Right cardiac atrium (tissue), 5 donors: ENCODE measurements at regions not wholly inside any gene's neighbourhood (a gene's known extent, or its start where the extent isn't known, plus 50 kb on each side); places are given as distances from the start of the nearest gene placed in this dataset.
A peak's percentile ranks its signal among the peaks of the same experiment; 100 is the strongest.

Experiments used
- ATAC-seq, 2 donors: fragments of 200-7000 bp; cut with Tn5 transposase; one replicate each; pipeline versions ENCODE4 v1.8.0 to v1.9.1; 2020; ENCODE audit warnings: moderate library complexity in 2 of 2, mild to moderate bottlenecking in 1 of 2
- DNase-seq, 3 donors: peaks; one replicate each; pipeline ENCODE4 v3.0.0-alpha.2; 2020
- H3K27ac ChIP-seq: one replicate; pipeline ENCODE4 v1.5.1; 2013; ENCODE audit warnings: mild to moderate bottlenecking, low read length, control low read depth, moderate library complexity
- H3K27me3 ChIP-seq: one replicate; pipeline ENCODE4 v1.6.1; 2013; ENCODE audit not compliant: control insufficient read depth, insufficient read depth
- H3K4me1 ChIP-seq: one replicate; pipeline ENCODE4 v1.6.1; 2013; ENCODE audit warnings: low read length; ENCODE audit not compliant: control insufficient read depth, insufficient read depth
- H3K4me3 ChIP-seq: one replicate; pipeline ENCODE4 v1.5.1; 2013; ENCODE audit warnings: low read length, control low read depth
- H3K9me3 ChIP-seq: one replicate; pipeline ENCODE4 v1.6.1; 2013; ENCODE audit warnings: low read length; ENCODE audit not compliant: control insufficient read depth
- WGBS: extraction: QIAGEN DNeasy Blood & Tissue Kit; methylation state at CpG from one replicate; pipeline ENCODE4 v1.1.7; 2013; 5-methylcytosine and 5-hydroxymethylcytosine counted together
- intact Hi-C, 4 donors: fragments of 100-400 bp; cut with DNase I; formaldehyde crosslinking; loops; one replicate each; pipeline versions ENCODE4 v1.11.0 to v1.14.0; 2022 to 2023
- donor health status: healthy with polysubstance abuse.
- donor health status: DM: no; HTN: yes; CAD: no.
- donor health status: DM: no; HTN: no; CAD: no.
- donor health status: DM: no; HTN: yes; CAD: no; lungs with severe emphysema.
- donor health status: DM: yes; HTN: yes; CAD: no.

DNA sequence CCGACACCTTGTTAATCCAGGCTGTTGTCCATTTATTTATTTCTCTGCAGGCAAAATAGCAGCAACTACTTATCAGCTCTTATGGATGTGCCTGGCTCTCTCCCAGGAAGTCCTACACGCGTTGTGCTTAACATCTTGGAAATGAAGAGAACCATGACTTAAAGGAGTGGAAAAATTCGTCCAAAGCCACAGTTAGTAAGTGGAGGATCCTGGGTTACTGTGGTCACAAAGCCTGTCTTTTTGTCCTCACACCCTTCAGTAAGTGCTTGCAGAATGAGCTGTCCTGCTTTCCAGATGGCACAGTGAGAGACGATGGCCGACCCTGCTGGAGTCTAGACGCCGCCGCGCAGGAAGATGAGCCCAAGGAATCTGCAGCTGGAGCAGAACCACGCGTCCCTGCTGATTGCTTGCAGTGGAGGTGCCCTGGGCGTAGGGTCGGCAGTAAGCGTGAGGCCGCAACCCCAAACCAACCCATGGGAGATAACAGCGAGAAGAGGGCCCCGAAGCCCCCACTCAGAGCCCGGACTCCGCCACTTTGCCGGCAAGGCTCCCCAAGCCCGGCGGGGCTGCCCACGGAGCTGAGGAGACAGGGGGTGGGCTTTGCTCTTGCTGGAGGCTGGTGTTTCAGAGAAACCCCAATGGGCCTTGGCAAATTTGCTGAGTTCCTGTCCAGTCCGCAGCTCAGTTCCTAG is 178.6 kb downstream of the CXCL12 start:
- 78% methylated on average over 25 of the region's 25 CpGs for WGBS
- ATAC-seq (no peak), DNase-seq (no peak)
- no peak overlapping the region for H3K4me3 ChIP-seq
- intact Hi-C loops: no loop called here
- H3K27me3 ChIP-seq: no peaks in the 10 kb centered on the region
- H3K4me1 ChIP-seq: no peaks in the 10 kb centered on the region
- no peaks in the 10 kb centered on the region for H3K9me3 ChIP-seq
- H3K27ac ChIP-seq: no peak overlapping the region

DNA sequence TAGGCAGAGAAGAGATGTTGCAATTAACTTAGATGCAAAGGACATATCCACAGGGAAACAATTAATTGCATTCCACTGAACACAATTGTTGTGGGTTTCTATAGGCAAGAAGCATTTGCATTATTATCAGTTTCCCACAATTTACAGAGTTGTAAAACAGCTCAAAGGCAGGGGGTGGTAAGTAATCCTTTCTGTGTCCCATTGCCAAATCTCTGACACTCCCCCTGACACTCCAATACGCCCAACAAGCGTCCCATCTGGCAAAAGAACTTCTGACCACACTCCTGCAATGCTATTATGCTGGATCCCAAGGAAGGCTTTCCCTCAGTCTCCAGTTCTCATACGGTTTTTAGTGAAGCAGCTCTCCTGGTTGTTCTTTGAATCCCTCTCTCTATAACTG is 179.8 kb downstream of the CXCL12 start:
- ATAC-seq (no peak), DNase-seq (no peak)
- Histone ChIP-seq H3K27me3 (no peaks in the 10 kb centered on the region), H3K4me3 (no peak overlapping the region), H3K27ac (no peak overlapping the region), H3K9me3 (no peaks in the 10 kb centered on the region), H3K4me1 (no peaks in the 10 kb centered on the region)
- intact Hi-C loops: no loop called here
- 54% methylated on average over 3 of the region's 3 CpGs for WGBS

DNA sequence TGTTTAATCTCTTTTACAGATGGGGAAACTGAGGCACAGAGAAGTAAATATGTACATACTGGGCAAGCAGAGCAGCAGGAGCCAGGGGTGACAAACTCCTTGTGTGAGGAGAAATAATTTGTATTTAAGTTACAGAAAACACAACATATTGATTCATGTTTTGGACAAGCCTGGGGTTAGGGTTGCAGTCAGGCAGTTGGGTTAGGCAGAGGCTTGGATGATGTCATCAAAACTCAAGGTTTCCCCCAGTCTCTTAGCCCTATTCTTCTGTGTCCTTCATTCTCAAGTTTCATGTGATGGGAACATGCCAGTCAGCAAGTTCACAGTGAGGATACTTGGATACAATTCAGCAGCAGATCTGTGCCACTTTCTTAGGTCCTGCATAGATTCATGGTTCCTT is 181.4 kb downstream of the CXCL12 start:
- H3K9me3 ChIP-seq: no peaks in the 10 kb centered on the region
- no peaks in the 10 kb centered on the region for H3K27me3 ChIP-seq
- H3K4me1 ChIP-seq: no peaks in the 10 kb centered on the region
- ATAC-seq (no peak), DNase-seq (no peak)
- H3K4me3 ChIP-seq: no peak overlapping the region
- intact Hi-C loops: no loop called here
- no peak overlapping the region for H3K27ac ChIP-seq

DNA sequence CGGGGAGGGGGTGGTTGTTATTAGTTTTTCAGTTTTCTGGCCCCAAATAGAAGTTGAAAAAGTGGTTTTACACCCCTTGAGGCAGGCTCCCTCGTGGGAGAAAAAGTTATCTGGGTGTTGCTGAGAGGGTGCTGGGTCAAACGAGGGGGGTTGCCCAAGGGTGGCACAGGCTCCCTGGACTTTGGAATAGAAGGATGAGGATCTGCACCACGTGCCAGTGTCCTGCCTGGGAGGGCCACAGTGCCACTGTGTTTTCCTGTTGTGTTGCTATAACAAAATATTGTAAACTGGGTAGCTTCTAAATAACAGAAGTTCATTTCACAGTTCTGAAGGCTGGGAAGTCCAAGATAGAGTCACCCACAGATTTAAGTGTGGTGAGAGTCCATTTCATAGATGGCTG is 181.9 kb downstream of the CXCL12 start:
- WGBS: 85% methylated on average over 4 of the region's 4 CpGs
- intact Hi-C loops: no loop called here
- no peak for DNase-seq
- Histone ChIP-seq H3K27ac (no peak overlapping the region), H3K4me1 (no peaks in the 10 kb centered on the region), H3K4me3 (no peak overlapping the region), H3K27me3 (no peaks in the 10 kb centered on the region), H3K9me3 (no peaks in the 10 kb centered on the region)
- no peak for ATAC-seq

DNA sequence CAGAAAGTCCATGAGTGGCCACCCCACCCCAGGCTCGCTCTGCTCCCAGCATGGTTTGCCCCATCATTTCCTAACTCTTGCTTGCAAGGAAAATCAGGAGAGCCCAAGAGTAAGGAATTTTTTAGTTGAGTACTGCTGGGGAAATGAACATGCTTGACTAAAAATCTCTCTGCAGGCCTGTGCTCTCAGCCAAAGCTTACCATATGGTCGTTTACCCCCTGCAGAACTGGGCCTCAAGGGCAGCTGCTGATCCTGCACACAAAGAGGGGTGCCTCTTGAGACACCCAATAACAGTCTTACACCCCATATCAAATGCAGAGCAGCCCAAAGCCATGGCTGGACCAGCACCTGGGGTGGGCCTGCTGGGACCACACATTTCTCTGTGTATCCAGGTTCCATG is 183.2 kb downstream of the CXCL12 start:
- Histone ChIP-seq H3K9me3 (no peaks in the 10 kb centered on the region), H3K4me1 (no peaks in the 10 kb centered on the region), H3K4me3 (no peak overlapping the region), H3K27ac (no peak overlapping the region), H3K27me3 (no peaks in the 10 kb centered on the region)
- ATAC-seq (no peak), DNase-seq (no peak)
- intact Hi-C loops: no loop called here
- 86% methylated on average over 2 of the region's 2 CpGs for WGBS

DNA sequence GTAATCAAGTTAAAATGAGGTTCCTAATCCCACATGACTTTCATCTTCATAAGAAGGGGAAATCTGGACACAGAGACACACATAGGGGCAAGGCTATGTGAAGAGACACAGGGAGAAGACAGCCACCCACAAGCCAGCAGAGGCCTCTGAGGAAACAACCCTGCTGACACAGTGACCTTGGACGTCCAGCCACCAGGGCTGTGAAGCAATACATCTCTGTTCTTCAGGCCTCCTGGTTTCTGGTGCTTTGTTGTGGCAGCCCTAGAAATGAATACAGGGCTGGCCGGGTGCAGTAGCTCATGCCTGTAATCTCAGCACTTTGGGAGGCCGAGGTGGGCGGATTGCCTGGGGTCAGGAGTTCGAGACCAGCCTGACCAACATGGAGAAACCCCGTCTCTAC is 183.9 kb downstream of the CXCL12 start:
- 95% methylated on average over 6 of the region's 6 CpGs for WGBS
- no peak overlapping the region for H3K27ac ChIP-seq
- no peaks in the 10 kb centered on the region for H3K4me1 ChIP-seq
- intact Hi-C loops: no loop called here
- DNase-seq (no peak), ATAC-seq (no peak)
- H3K4me3 ChIP-seq: no peak overlapping the region
- H3K9me3 ChIP-seq: no peaks in the 10 kb centered on the region
- H3K27me3 ChIP-seq: no peaks in the 10 kb centered on the region

DNA sequence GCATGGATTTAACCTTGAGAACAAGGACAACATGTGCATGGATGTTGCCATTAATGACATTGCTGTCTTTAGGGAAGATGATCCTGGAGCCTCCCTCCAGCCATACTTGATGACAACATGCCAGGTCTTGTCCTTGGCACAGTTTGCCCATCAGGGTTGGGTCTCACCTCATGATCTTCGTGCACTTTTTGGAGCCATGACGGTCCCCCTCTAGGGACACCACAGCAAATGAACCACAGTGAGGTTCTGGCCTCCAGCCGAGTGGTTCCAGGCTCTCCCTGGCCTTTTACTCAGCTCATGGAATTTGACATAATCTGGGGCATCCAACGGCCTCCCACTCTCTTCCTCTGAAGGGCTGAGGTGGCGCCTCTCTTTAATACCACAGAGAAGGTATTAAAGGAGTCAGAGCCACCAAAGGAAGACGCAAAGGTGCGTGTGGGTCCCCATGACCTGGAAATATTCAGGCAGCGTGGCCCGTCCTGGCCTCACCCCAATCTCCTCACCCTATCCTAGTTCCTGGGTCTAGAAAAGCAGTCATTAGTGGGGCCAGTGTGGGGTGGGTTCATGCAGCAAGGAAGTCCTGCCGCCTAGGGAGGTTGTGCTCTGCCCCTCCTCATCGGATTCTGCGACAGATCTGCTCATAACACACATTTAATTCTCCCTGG is 184.8 kb downstream of the CXCL12 start:
- no peaks in the 10 kb centered on the region for H3K27me3 ChIP-seq
- H3K27ac ChIP-seq: no peak overlapping the region
- peaks cover 5% of the 10 kb centered on the region for H3K4me1 ChIP-seq
- ATAC-seq (no peak), DNase-seq (no peak)
- intact Hi-C loops: no loop called here
- H3K4me3 ChIP-seq: no peak overlapping the region
- 88% methylated on average over 12 of the region's 12 CpGs for WGBS
- no peaks in the 10 kb centered on the region for H3K9me3 ChIP-seq

DNA sequence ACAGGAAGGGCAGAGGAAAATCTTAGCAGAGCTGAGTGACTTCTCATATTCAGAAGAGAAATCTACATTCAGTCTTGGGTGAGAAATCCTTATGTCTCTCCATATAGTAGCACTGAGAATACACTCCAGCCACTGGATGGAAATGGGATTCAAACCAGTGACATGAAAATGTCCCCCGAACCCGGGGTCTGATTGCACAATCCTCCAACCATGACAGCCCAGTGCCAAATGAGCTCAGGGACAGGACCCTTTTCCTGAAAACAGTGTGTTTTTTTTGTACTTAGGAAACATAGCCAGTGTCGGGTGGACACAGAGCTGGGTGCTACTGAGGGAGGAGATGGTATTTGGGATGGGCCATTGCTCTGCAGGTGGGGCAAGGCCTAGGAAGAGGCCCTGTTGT is 185.6 kb downstream of the CXCL12 start:
- H3K4me1 ChIP-seq: peaks cover 7% of the 10 kb centered on the region
- no peaks in the 10 kb centered on the region for H3K9me3 ChIP-seq
- no peak overlapping the region for H3K27ac ChIP-seq
- H3K4me3 ChIP-seq: no peak overlapping the region
- intact Hi-C loops: no loop called here
- H3K27me3 ChIP-seq: no peaks in the 10 kb centered on the region
- DNase-seq (no peak), ATAC-seq (no peak)
- 70% methylated on average over 3 of the region's 3 CpGs for WGBS

DNA sequence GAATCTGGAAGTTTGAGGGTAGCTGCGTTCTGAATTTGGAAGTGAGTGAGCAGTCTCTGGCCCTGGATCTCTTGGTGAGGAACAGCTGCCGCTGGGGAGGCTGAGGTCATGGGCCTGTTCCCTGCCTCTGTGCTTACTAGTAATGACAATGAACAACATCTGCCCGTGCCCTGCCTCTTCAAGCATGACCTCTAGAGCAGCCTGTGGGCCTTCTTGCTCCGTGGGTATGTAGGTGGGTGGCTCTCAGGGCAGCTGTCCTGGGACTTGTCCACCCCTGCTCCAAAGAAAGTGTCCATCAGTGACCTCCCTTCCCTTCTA is 186.2 kb downstream of the CXCL12 start:
- Histone ChIP-seq H3K27ac (peak overlapping the region; percentile 26), H3K4me1 (peaks cover 7% of the 10 kb centered on the region), H3K27me3 (no peaks in the 10 kb centered on the region), H3K4me3 (no peak overlapping the region), H3K9me3 (no peaks in the 10 kb centered on the region)
- intact Hi-C loops: no loop called here
- 74% methylated on average over 4 of the region's 4 CpGs for WGBS
- DNase-seq (peak in 2 of 3 donors; percentile 44 to 78), ATAC-seq (peak; percentile 48 to 62)

DNA sequence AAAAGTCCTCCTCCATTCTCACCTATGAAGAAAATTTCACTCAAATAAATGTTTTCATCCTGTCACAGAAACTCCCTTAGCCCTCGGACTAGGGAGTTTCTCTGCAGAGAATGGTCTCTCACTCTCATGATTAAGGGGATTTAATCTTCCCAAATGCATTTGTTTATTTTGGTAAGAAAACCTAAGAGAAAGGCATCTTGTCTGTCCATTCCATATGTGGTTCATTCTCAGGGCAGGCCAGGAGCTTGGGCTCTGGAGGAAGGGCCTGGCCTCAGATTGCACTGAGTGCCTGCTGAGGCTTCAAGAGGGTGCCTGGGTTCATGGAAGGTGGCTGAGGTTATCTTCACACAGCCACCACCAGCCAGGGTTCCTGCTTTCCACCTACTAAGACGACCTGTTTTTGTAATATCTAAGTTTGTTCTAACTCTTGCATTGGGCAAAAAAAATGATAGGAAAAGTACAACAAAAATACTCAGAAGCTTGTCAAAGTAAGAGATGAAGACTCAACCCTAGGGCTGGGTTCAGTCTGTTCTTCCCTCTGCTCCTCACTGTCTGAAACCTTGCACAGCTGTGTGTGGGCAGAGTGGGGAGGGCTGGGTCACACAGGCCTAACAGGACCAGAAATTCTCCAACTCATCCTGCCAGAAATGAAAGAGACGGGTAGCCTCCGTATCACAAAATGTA is 186.7 kb downstream of the CXCL12 start:
- intact Hi-C loops: no loop called here
- no peaks in the 10 kb centered on the region for H3K9me3 ChIP-seq
- 69% methylated on average over 4 of the region's 4 CpGs for WGBS
- peaks cover 7% of the 10 kb centered on the region for H3K4me1 ChIP-seq
- DNase-seq (no peak), ATAC-seq (peak in 1 of 2 donors; percentile 20)
- no peak overlapping the region for H3K4me3 ChIP-seq
- H3K27me3 ChIP-seq: no peaks in the 10 kb centered on the region
- no peak overlapping the region for H3K27ac ChIP-seq

DNA sequence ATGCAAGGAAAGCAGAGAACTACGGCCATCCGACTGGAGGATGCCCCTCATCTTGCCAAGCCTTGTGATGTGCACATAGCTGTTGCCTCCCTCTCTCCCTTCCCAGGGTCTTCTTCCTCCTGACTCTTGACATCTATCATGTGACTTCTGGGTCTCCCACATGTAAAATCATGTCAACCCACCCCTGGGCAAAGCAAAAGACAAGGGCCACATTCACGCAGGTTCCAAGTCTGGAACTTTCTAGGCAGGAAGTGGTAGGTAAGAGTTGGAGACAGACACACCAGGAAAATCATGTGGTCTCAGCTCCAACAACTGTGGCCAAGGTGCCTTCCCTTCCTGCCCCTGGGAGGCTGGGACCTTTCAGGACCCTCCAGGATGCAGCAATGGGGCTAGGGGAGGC is 187.3 kb downstream of the CXCL12 start:
- Histone ChIP-seq H3K4me3 (no peak overlapping the region), H3K4me1 (peaks cover 7% of the 10 kb centered on the region), H3K27me3 (no peaks in the 10 kb centered on the region), H3K27ac (no peak overlapping the region), H3K9me3 (no peaks in the 10 kb centered on the region)
- WGBS: 97% methylated on average over 3 of the region's 3 CpGs
- no peak for ATAC-seq
- no peak for DNase-seq
- intact Hi-C loops: no loop called here
